ENCODE measurements at regions not wholly inside any gene's neighbourhood (a gene's known extent, or its start where the extent isn't known, plus 50 kb on each side); places are given as distances from the start of the nearest gene placed in this dataset.

DNA sequence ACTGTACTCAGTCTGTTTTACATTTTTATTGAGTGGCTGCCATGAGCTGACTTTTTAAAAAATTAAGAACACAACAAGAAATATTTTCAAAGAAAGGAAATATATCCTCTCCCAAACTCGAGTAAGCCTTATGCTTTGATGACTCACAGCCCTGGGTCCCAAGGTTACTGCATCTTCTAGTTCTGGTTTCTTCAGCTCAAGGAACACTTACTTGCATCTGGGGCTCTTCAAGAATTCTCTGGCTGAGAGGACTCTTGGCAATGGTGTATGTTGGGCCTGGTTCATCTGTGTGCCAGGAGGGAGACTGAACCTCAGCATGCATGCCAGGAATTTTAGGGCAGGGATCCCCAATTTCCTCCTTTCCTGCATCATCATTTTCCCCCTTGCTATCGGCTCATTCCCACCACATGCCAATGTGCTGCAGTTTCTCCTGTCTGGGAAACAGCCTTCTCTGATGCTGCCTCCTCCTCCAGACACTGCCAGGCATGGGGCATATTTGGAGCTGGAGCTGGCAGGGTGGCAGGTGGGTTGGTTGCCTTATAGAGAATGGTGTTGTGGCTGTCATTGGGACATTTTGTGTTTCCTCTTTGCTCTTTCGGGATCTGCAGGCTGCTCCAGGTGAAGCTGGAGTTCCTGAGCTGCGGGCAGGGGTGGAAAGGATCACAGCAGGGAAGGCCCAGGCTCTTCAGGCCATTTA lies 192.2 kb upstream of the HS6ST1 start:
- TF ChIP-seq, protein P1, sequence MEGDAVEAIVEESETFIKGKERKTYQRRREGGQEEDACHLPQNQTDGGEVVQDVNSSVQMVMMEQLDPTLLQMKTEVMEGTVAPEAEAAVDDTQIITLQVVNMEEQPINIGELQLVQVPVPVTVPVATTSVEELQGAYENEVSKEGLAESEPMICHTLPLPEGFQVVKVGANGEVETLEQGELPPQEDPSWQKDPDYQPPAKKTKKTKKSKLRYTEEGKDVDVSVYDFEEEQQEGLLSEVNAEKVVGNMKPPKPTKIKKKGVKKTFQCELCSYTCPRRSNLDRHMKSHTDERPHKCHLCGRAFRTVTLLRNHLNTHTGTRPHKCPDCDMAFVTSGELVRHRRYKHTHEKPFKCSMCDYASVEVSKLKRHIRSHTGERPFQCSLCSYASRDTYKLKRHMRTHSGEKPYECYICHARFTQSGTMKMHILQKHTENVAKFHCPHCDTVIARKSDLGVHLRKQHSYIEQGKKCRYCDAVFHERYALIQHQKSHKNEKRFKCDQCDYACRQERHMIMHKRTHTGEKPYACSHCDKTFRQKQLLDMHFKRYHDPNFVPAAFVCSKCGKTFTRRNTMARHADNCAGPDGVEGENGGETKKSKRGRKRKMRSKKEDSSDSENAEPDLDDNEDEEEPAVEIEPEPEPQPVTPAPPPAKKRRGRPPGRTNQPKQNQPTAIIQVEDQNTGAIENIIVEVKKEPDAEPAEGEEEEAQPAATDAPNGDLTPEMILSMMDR (IDR thresholded peaks at IDR 0.05), result no peak
- TF ChIP-seq POLR2A (IDR thresholded peaks at IDR 0.05) (no peak), POLR2AphosphoS5 (IDR thresholded peaks at IDR 0.05) (no peak)

All from gastroesophageal sphincter (tissue), 3 donors.